ENCODE measurements at regions not wholly inside any gene's neighbourhood (a gene's known extent, or its start where the extent isn't known, plus 50 kb on each side); places are given as distances from the start of the nearest gene placed in this dataset.
"Not testable (repeated sequence)": the region's sequence is repeated elsewhere in the genome, so short reads cannot be mapped to it uniquely, and the experiment has no call there.

DNA sequence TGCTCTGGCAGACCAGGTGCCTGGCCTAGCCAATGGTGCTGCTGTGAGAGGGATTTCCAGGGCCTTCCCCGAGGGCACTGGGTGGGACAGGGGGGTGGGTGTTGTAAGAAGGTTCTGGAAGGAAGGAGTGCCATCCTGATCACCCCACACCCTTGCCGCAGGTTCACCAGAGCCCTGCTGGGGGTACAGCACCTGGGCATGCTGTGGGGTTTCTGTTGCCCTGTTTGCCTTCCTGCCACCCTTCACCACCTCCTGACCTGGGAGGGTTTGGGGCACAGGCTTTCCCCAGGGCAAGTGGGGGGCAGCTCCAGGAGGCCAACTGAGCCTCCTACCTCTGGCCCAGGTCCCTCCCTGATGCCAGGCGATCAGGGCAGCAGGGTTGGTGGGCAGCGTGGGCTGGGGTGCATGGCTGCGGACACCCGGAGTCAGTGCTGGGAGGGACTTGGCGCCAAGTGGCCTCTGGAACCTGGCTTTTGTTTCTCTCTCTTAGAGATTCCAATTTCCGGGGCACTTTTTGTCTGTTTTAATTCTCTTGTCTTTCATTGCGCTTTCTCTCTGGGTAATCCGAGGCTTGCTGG, 318.8 kb downstream of the PTPRU start:
- TF ChIP-seq, protein P1, sequence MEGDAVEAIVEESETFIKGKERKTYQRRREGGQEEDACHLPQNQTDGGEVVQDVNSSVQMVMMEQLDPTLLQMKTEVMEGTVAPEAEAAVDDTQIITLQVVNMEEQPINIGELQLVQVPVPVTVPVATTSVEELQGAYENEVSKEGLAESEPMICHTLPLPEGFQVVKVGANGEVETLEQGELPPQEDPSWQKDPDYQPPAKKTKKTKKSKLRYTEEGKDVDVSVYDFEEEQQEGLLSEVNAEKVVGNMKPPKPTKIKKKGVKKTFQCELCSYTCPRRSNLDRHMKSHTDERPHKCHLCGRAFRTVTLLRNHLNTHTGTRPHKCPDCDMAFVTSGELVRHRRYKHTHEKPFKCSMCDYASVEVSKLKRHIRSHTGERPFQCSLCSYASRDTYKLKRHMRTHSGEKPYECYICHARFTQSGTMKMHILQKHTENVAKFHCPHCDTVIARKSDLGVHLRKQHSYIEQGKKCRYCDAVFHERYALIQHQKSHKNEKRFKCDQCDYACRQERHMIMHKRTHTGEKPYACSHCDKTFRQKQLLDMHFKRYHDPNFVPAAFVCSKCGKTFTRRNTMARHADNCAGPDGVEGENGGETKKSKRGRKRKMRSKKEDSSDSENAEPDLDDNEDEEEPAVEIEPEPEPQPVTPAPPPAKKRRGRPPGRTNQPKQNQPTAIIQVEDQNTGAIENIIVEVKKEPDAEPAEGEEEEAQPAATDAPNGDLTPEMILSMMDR (conservative IDR thresholded peaks at IDR 0.05; ENCODE audit: low read depth, low read length): no peak
- no peak overlapping the region for H3K4me3 ChIP-seq (ENCODE audit: low read depth, low read length)
- no peak for DNase-seq (ENCODE audit: low read depth)

DNA sequence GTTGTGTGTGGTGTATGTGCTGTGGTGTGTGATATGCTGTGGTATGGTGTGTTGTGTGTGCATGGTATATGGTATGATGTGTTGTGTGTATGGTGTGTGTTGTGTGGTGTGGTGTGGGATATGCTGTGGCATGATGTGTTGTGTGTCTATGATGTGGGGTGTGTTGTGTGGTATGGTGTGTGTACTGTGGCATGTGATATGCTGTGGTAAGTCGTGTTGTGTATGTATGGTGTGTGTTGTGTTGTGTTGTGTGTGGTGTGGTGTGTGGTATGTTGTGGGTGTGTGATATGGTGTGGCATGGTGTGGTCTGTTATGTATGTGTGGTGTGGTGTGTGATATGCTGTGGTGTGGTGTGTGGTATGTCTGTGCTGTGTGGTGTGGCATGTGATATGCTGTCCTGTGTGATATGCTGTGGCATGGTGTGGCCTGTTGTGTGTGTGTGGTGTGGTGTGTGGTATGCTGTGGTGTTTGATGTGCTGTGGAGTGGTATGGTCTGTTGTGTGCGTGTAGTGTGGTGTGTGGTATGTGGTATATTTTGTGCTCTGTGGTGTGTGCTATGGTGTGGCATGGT, 318.0 kb downstream of the PTPRU start:
- H3K4me3 ChIP-seq (ENCODE audit: low read depth, low read length): no peak overlapping the region
- DNase-seq (ENCODE audit: low read depth): no peak
- TF ChIP-seq, protein P1 (conservative IDR thresholded peaks at IDR 0.05; ENCODE audit: low read depth, low read length): no peak

DNA sequence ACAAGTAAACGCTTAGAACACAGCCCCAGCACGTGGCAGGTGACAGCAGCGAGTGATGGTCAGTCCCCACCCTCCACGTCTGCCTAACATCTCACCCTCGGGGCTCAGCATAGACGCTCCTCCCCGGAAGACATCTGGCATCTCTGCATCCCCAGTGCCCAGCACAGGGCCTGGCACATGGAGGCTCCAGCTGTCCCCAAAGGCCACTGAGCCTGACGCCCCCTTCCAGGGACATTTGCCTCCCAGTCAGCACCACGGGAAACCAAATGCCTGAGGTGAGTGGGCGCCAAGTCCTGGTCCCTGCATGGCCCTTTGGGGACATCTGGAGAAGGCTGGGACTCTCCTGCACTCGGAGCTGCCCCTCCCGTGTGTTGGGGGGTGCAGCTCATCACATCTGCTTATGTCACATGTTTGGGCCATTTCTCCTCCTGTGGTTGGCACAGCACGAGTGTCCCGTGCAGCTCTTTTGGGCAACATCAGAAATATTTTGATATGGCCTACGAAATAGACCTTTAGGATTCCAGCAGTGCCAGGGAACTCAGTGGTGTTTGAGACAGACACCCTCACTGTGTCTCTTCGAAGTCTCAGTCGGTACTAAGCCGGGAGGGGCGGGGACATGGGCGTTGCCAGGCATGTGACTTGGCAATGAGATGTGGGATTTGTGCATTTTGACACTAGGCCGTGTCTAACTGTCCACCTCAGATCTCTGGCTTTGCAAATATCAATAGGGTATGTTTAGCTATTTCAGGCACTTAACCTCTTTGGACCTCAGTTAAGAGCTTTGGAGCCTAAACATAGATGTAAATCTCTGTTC, 315.0 kb downstream of the PTPRU start:
- no peak for DNase-seq (ENCODE audit: low read depth)
- no peak overlapping the region for H3K4me3 ChIP-seq (ENCODE audit: low read depth, low read length)
- TF ChIP-seq, protein P1 (conservative IDR thresholded peaks at IDR 0.05; ENCODE audit: low read depth, low read length): no peak

DNA sequence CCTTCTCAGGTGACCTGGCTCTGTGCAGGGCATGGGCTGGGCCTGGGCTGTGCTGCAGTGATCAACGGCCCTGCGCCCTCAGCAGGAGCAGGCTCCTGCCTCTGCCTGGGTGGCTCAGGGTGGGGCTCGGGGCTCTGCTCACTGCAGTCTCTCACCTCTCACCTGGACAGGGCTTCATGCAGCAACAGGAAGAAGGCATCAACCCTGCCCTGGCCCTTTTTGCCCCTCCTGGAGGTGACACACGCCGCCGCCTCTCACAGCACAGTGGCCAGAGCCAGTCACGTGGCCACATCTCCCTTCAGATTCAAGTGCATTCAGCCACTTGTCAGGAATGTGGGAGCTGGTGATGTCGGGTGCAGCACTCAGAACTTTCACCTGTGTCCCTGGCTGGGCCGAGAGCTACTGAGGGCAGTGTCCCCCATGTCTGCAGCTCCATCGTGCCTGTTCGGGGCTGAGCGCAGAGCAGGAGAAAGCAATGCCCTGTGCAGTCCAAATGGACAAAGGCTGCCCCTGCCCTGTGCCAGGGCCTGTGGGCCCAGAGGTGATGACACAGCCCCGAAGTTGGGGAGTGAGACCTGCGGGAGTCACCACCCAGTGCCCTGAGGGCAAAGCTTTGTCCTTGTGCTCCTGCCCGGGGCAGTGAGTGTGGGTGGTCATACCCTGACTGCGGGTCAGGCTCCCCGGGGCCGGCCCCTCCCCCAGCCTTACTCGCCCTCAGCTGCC, 314.0 kb downstream of the PTPRU start:
- no peak for DNase-seq (ENCODE audit: low read depth)

DNA sequence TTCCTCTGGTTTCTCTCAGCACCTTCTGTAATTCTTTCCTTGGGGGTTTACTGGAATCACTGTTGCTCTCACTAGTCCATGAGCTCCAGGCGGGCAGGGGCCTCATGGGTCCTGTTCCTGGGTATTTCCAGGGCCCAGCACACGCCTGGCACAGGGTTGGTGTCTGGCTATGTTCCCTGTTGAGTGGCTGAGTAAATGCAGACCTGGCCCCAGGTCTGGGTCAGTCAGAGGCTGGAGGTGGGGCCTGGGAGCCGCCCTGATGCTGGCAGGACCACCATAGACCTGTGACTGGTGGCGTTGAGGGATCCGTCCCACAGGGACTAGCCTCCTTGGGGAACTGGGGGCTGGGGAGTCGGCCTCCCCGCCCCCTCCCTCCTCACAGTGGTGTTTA, 313.4 kb downstream of the PTPRU start:
- DNase-seq (ENCODE audit: low read depth); H3K4me3 ChIP-seq (ENCODE audit: low read depth, low read length): not testable (repeated sequence)

More for the DNA sequence above, 314.0 kb downstream of the PTPRU start:
- H3K4me3 ChIP-seq (ENCODE audit: low read depth, low read length): no peak overlapping the region
- TF ChIP-seq, protein P1 (conservative IDR thresholded peaks at IDR 0.05; ENCODE audit: low read depth, low read length): no peak

DNA sequence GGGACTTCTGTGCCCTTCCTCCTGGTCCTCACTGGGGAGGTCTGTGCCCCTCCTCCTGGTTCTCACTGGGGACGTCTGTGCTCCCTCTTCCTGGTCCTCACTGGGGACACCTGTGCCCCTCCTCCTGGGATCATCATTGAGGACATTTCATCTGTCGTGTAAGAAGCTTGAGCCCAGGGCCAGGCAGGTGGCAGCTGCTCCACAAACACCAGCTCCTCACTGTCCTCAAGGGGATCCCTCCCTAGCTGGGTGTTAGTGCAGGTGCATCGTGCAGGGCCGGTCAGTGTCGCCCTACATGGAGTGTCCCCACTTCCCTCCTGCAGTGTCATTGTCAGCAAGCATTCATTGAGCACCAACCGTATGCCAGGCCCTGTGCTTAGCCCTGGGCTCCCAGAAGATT, 312.7 kb downstream of the PTPRU start:
- H3K4me3 ChIP-seq (ENCODE audit: low read depth, low read length): no peak overlapping the region
- DNase-seq (ENCODE audit: low read depth): no peak
- TF ChIP-seq, protein P1 (conservative IDR thresholded peaks at IDR 0.05; ENCODE audit: low read depth, low read length): no peak

DNA sequence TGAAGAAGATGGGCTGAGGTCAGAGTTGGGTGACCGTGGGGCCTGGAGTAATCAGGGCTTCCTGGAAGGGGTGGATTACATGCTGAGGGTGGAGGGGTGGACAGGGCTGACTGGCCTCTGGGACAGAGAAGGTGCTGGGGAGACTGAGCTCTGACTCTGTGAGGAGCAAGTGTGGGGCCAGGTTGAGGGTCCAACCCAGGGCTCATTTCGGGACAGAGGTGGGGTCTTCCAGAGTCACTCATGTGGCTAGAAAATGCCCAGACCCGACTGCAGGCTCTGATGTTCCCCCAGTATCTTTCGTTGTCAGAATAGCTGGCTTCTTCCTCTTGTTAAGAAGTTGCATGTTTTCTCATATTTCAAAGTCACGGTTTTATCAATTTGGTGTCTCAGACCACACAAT, 311.8 kb downstream of the PTPRU start:
- TF ChIP-seq, protein P1 (conservative IDR thresholded peaks at IDR 0.05; ENCODE audit: low read depth, low read length): no peak
- H3K4me3 ChIP-seq (ENCODE audit: low read depth, low read length): no peak overlapping the region
- no peak for DNase-seq (ENCODE audit: low read depth)

Measured in epithelial cell of proximal tubule (primary cell).